ENCODE measurements at regions not wholly inside any gene's neighbourhood (a gene's known extent, or its start where the extent isn't known, plus 50 kb on each side); places are given as distances from the start of the nearest gene placed in this dataset.

DNA sequence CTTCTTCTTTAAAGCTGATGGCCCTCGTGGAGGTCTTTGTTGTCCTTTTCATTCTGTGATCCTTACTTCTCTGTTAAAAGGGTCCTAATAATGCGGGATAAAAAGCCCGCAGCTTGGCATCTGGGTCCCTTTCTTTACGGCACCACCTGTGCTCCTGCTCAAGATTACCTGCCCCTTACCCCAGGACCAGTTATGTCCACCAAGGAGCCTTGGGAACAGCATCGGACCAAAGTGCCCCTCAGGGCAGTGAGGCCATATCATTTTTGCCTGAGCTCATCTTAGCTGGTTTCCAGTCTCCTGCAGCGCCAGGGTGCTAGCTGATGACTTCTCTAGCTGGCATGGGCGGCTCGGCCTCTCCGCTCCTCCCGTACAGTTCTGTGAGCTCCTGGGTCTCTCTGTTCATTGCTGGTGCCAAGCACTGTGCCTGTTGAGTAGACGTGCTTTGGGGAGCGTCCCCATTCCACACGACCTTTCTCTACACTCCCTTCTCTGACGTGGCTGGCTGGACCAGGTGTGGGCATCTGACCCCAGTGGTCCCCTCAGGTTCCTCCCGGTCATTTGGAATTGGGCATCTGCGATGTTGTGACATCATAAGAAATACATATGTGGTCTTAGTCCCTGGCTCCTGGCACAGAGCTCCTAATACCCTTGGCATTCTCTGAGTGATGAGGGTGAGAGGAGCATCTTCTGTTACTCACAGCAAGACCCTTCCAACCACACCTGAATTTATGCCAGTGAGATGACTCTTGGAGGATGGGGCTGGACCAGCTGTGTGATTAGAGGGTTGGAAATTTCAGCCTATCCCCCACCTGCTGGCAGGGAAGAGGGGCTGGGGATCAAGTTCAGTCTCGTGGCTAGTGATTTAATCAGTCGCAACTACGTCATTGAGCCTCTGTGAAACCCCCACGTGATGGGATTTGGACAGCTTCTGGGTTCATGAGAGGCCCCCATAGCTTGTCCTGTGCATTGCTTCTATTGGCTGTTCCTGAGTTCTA, 134.2 kb upstream of the HS6ST1 start:
- TF ChIP-seq, protein P1, sequence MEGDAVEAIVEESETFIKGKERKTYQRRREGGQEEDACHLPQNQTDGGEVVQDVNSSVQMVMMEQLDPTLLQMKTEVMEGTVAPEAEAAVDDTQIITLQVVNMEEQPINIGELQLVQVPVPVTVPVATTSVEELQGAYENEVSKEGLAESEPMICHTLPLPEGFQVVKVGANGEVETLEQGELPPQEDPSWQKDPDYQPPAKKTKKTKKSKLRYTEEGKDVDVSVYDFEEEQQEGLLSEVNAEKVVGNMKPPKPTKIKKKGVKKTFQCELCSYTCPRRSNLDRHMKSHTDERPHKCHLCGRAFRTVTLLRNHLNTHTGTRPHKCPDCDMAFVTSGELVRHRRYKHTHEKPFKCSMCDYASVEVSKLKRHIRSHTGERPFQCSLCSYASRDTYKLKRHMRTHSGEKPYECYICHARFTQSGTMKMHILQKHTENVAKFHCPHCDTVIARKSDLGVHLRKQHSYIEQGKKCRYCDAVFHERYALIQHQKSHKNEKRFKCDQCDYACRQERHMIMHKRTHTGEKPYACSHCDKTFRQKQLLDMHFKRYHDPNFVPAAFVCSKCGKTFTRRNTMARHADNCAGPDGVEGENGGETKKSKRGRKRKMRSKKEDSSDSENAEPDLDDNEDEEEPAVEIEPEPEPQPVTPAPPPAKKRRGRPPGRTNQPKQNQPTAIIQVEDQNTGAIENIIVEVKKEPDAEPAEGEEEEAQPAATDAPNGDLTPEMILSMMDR (IDR thresholded peaks at IDR 0.05) = no peak
- TF ChIP-seq POLR2A (IDR thresholded peaks at IDR 0.05) (no peak), EP300 (IDR thresholded peaks at IDR 0.05) (no peak)
